HG03280 (cell line): ENCODE measurements at regions not wholly inside any gene's neighbourhood (a gene's known extent, or its start where the extent isn't known, plus 50 kb on each side); places are given as distances from the start of the nearest gene placed in this dataset.

Experiments
- ATAC-seq: cut with Tn5 transposase; IDR thresholded peaks from one replicate; pipeline ENCODE4 v1.9.1; 2021; ENCODE audit warnings: mild to moderate bottlenecking, moderate library complexity; ENCODE audit not compliant: unreplicated experiment

DNA sequence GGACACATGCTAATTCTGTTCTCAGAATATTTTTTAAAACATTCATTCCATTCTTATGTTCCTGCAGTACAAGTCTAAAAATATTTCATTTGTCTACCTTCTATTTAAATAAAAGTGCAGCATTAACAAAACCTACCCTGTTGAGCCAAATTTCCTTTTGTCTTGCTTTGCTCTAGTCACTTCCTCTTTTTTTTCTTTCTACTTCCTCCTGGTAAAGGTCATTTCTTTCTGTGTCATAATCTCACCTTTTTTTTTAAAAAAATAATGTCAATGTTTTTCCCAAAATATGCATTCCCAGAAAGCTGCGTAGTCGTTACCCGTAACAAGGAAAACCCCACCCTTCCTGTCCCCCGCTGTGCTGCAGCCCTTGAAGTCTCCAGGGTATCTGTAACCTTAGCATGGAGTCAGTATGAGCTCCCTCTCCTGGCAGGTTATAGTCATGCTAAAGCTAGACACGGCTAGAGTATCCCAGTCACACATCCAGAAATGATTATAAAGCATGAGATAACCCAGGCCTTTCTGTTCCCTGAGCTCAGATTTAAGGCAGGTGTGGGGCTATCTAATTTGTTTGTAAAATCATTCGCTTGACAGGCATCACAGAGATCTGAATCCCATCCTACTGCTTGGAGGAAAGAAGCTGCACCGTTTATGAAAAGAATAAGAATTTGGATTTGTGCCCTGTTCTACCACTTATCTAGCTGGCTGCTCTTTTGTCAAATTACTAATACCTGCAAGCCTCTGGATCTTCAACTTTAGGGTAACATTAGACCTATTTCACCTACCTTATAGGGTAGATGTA, 51.1 kb upstream of the EED start:
- ATAC-seq, result peak; percentile 96

- ATAC-seq, result peak; percentile 20
Measured at GRCh38 chr11:86192519-86193257, 51.9 kb upstream of the EED start.

DNA sequence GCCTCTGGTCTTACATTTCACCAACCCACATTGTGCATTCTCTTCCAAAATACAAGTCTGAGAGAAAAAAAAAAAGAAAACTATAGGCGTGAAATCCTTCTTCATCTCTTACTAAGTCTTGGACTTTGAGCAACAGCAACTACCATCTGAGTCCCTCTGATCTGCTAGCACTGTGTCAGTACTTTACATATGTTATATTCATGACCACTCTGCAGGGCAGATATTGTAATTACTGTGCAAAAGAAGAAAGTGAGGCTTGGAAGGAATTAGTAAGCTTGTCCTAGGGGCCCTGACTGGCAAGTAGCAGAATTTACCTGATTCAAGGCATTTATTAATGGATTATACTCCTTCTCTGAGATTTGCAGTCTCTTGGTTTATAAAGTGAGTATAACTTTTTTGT, 52.7 kb upstream of the EED start:
- ATAC-seq, result no peak

DNA sequence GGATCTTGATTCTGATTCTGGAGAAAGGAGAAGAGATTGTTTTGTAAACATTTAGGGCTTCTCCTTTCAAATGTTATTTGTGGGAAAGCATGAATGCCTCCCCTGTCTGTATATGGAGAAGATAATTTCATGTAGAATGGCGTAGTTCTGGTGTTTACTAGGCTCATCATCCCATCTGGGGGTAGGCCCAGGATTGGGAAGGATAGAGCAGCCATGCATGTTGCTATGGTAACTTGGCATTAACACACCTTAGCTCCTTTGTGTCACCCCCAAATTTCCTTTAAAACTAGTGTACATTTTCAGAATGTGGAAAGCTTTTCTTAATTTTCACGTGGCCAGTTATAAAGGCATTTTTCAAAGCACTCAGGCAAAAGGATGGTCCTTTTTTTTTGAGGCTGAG, 57.5 kb upstream of the EED start:
- no peak for ATAC-seq

GRCh38 chr11:86186386-86186785, 58.2 kb upstream of the EED start:
- ATAC-seq, result no peak

- no peak for ATAC-seq
Measured at GRCh38 chr11:86185381-86185750, 59.2 kb upstream of the EED start.

DNA sequence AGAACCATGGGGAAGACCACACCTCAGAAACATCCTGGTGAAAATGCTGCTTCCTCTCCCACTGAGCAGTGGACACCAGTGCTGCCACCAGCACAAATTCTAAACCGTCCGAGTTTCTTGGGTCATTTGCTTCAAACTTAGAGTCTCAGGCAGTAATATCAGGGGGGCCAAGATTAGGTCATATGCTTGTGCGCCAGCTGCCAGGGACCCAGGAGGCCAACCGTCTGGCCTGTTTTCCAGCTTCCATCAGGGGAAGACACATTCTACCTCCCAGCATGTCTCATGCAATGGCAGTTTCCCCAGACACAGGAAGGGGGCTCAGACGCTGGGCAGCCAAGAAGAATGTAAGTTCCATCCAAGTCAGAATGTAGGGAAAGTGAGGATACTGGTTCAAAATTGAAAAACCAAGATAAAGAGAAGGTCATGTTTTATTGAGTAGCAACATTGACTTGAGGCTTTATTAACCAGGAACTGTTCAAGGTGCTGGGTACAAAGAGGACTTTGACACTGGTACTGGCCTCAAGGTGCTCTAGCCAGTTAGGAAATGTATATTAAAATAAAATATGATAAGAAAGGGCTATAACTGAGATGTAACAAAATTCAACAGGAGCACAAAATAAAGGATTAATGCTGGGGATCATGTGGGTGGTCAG, 59.7 kb upstream of the EED start:
- ATAC-seq, result no peak

DNA sequence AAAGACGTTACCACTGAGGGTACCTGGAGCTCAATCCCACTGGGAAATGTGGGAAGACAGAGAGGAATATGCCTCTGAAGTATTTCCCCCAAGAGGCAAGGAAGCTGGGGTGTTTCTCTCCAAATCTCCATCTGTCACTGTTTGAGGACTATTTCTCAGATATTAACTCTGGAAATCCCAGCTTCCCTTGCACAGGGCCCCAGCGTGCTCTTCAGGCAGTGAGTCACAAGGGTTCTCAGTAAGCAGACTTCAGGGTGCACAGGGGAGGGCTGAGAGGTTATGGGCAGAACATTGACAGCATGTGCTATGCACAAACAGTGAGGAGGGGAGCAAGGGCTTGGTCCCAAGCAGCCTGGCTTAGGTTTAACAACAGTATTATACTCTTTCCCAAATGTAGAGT, 60.9 kb upstream of the EED start:
- no peak for ATAC-seq

DNA sequence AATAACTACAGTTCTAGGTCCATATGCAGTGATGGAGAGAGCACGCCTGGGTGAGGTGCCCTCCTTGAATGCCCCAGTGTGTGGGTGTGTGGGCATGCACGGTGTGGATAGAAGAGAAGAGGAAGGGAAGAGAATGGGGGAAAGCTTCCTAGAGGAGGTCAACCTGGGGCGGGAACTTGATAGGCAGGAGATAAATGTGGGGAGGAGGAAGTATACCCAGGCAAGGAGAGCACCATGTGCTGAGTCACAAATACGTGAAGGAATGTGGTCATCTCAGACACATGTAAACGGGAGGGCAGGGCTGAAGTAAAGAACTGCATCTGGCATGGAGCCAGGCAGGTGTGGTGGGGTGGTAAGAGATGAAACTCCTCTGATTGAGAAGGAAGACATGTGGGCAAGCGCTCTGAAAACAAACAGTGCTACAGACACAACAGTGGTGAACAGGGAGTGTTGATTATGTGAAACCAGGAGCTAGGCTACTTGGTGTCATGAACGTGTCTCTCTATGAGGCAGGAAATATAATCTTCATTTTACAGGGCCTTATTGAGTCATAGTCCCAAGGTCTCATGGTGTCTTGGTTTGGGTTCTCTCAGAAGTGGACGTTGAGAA, 61.5 kb upstream of the EED start:
- ATAC-seq, result peak; percentile 61

DNA sequence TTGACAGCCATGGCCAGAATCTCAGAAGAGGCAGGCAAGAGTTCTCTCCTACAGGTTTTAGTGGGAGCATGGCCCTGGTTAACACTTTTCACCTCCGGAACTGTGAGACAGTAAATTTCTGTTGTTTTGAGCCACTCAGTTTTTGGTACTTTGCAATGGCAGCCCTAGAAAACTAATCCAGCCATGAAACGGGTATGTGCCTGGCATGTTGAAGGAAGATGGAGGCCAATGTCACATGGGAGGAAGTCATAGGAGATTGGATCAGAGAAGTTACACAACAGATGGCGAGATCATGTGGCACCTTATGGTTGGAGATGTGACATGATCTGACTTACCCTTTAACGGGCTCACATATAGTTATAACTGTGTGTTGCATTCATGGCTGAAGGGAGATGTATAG, 63.2 kb upstream of the EED start:
- ATAC-seq, result no peak

- ATAC-seq, result no peak
Measured at GRCh38 chr11:86180851-86181250, 63.7 kb upstream of the EED start.

GRCh38 chr11:86180423-86180822, 64.1 kb upstream of the EED start:
- ATAC-seq, result no peak

- no peak for ATAC-seq
Measured at GRCh38 chr11:86179646-86180064, 64.9 kb upstream of the EED start.

- no peak for ATAC-seq
Measured at GRCh38 chr11:86177302-86177701, 67.3 kb upstream of the EED start.

- peak; percentile 57 for ATAC-seq
Measured at GRCh38 chr11:86176165-86176884, 68.2 kb upstream of the EED start.

GRCh38 chr11:86175626-86176025, 68.9 kb upstream of the EED start:
- ATAC-seq, result no peak

GRCh38 chr11:86175191-86175590, 69.4 kb upstream of the EED start:
- no peak for ATAC-seq

DNA sequence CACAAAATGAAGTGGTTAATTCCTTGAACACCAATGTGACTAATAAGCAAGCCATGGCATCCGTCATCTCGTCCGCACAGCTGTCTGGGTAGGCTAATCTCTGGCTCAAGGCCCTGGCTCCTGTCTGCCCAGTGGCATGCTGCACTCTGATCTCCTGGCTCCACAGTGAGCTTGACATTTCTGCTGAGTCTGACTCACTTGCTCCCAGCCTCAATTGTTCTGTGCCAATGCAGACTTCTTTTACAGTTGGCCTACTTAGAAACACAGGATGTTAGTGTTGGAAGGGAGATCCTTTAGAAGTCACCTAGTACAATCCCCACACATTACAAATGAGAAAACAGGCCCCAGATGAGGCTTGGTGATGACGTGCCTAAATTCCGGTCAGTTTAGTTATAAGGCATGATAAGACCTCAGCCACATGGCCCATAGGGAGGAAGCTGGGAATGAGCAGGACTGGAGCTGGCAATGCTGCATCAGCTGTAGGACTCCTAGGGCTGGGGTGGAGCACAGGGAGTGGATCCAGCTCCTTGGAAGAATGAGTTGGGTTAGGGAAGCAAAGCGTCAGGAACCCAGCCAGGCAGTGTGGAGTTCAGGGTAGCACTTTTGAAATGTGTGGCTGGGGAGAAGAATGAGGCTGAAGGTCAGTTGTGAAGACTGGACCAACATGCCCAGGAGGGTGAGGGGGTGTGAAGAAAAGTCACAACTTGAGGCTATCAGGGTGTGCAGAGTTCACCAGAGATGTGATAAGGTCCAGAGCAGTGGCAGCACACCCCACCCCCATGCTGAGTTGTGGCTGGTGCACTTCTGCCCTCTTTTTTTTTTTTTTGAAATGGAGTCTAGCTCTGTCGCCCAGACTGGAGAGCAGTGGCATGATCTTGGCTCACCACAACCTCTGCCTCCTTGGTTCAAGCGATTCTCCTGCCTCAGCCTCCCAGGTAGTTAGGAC, 70.2 kb upstream of the EED start:
- no peak for ATAC-seq

GRCh38 chr11:86172894-86173293, 71.7 kb upstream of the EED start:
- no peak for ATAC-seq

- no peak for ATAC-seq
Measured at GRCh38 chr11:86171627-86172026, 72.9 kb upstream of the EED start.
